ENCODE measurements at regions not wholly inside any gene's neighbourhood (a gene's known extent, or its start where the extent isn't known, plus 50 kb on each side); places are given as distances from the start of the nearest gene placed in this dataset.
"Not testable (repeated sequence)": the region's sequence is repeated elsewhere in the genome, so short reads cannot be mapped to it uniquely, and the experiment has no call there.

GRCh38 chr3:34152656-34153055 is 354.2 kb downstream of the PDCD6IP start:
- DNase-seq: no peak
- Histone ChIP-seq H3K27ac (no peak overlapping the region), H3K36me3 (ENCODE audit: low read depth, missing control alignments) (no peaks in the 10 kb centered on the region), H3K9me3 (no peaks in the 10 kb centered on the region), H3K4me3 (no peak overlapping the region), H3K4me1 (no peaks in the 10 kb centered on the region), H3K27me3 (no peaks in the 10 kb centered on the region)
- intact Hi-C loops (cut with DNase I; ENCODE audit: low total_unique reads): no loop called here
- no peak for TF ChIP-seq CTCF (IDR thresholded peaks at IDR 0.05)
- TF ChIP-seq POLR2A (IDR thresholded peaks at IDR 0.05): no peak
- 80 to 90% methylated on average over 5 of the region's 5 CpGs for WGBS, 2 donors

GRCh38 chr3:34155108-34155507 is 356.7 kb downstream of the PDCD6IP start:
- intact Hi-C loops (cut with DNase I; ENCODE audit: low total_unique reads): no loop called here
- TF ChIP-seq CTCF (IDR thresholded peaks at IDR 0.05) (no peak), POLR2A (IDR thresholded peaks at IDR 0.05) (no peak)
- Histone ChIP-seq H3K4me1 (no peaks in the 10 kb centered on the region), H3K27me3 (no peaks in the 10 kb centered on the region), H3K4me3 (no peak overlapping the region), H3K9me3 (no peaks in the 10 kb centered on the region), H3K27ac (no peak overlapping the region), H3K36me3 (ENCODE audit: low read depth, missing control alignments) (no peaks in the 10 kb centered on the region)
- no peak for DNase-seq
- 0 to 8% methylated on average over 1 of the region's 1 CpG for WGBS, 2 donors

- TF ChIP-seq CTCF (IDR thresholded peaks at IDR 0.05): no peak
- TF ChIP-seq POLR2A (IDR thresholded peaks at IDR 0.05): no peak
- Histone ChIP-seq H3K36me3 (ENCODE audit: low read depth, missing control alignments) (no peaks in the 10 kb centered on the region), H3K27me3 (no peaks in the 10 kb centered on the region), H3K4me3 (no peak overlapping the region), H3K27ac (no peak overlapping the region), H3K9me3 (no peaks in the 10 kb centered on the region), H3K4me1 (no peaks in the 10 kb centered on the region)
- no peak for DNase-seq
- whole genome bisulfite sequencing, 2 donors: 76 to 93% methylated on average over 2 of the region's 2 CpGs
- intact Hi-C loops (cut with DNase I; ENCODE audit: low total_unique reads): no loop called here
These were observed 357.2 kb downstream of the PDCD6IP start for GRCh38 chr3:34155666-34156065.

GRCh38 chr3:34157491-34157890 is 359.1 kb downstream of the PDCD6IP start:
- no peaks in the 10 kb centered on the region for H3K36me3 ChIP-seq (ENCODE audit: low read depth, missing control alignments)
- DNase-seq: no peak
- TF ChIP-seq POLR2A (IDR thresholded peaks at IDR 0.05) (no peak), CTCF (IDR thresholded peaks at IDR 0.05) (no peak)
- no peak overlapping the region for H3K27ac ChIP-seq
- intact Hi-C loops (cut with DNase I; ENCODE audit: low total_unique reads): no loop called here
- no peak overlapping the region for H3K4me3 ChIP-seq
- no peaks in the 10 kb centered on the region for H3K27me3 ChIP-seq
- no peaks in the 10 kb centered on the region for H3K9me3 ChIP-seq
- H3K4me1 ChIP-seq: no peaks in the 10 kb centered on the region

GRCh38 chr3:34159613-34160420 is 361.4 kb downstream of the PDCD6IP start:
- intact Hi-C loops (cut with DNase I; ENCODE audit: low total_unique reads): no loop called here
- no peaks in the 10 kb centered on the region for H3K27me3 ChIP-seq
- no peaks in the 10 kb centered on the region for H3K4me1 ChIP-seq
- WGBS, 2 donors: 79 to 88% methylated on average over 4 of the region's 4 CpGs
- no peak overlapping the region for H3K4me3 ChIP-seq
- H3K9me3 ChIP-seq: no peaks in the 10 kb centered on the region
- no peak overlapping the region for H3K27ac ChIP-seq
- no peaks in the 10 kb centered on the region for H3K36me3 ChIP-seq (ENCODE audit: low read depth, missing control alignments)
- TF ChIP-seq POLR2A (IDR thresholded peaks at IDR 0.05): no peak
- no peak for TF ChIP-seq CTCF (IDR thresholded peaks at IDR 0.05)
- DNase-seq: no peak

- H3K9me3 ChIP-seq; intact Hi-C loops (cut with DNase I; ENCODE audit: low total_unique reads); H3K27me3 ChIP-seq; DNase-seq; H3K36me3 ChIP-seq (ENCODE audit: low read depth, missing control alignments); H3K4me3 ChIP-seq; H3K27ac ChIP-seq; H3K4me1 ChIP-seq: not testable (repeated sequence)
- 76 to 92% methylated on average over 8 of the region's 8 CpGs for WGBS, 2 donors
These were observed 371.2 kb downstream of the PDCD6IP start for GRCh38 chr3:34169636-34170035.
